ENCODE measurements at regions not wholly inside any gene's neighbourhood (a gene's known extent, or its start where the extent isn't known, plus 50 kb on each side); places are given as distances from the start of the nearest gene placed in this dataset.

- Histone ChIP-seq H3K27me3 (replicated peaks; ENCODE audit: control insufficient read depth, insufficient read depth, low read length) (no peaks in the 10 kb centered on the region), H3K4me3 (replicated peaks; ENCODE audit: low read depth, low read length) (no peak overlapping the region), H3K36me3 (ENCODE audit: control insufficient read depth, insufficient read depth, low read length) (no peaks in the 10 kb centered on the region)
- TF ChIP-seq, protein P1, sequence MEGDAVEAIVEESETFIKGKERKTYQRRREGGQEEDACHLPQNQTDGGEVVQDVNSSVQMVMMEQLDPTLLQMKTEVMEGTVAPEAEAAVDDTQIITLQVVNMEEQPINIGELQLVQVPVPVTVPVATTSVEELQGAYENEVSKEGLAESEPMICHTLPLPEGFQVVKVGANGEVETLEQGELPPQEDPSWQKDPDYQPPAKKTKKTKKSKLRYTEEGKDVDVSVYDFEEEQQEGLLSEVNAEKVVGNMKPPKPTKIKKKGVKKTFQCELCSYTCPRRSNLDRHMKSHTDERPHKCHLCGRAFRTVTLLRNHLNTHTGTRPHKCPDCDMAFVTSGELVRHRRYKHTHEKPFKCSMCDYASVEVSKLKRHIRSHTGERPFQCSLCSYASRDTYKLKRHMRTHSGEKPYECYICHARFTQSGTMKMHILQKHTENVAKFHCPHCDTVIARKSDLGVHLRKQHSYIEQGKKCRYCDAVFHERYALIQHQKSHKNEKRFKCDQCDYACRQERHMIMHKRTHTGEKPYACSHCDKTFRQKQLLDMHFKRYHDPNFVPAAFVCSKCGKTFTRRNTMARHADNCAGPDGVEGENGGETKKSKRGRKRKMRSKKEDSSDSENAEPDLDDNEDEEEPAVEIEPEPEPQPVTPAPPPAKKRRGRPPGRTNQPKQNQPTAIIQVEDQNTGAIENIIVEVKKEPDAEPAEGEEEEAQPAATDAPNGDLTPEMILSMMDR (IDR thresholded peaks at IDR 0.05; ENCODE audit: insufficient read depth, low read length, poor library complexity, severe bottlenecking), result no peak
- no peak for DNase-seq (ENCODE audit: extremely low read depth, insufficient read length)
Observed at GRCh38 chr6:165753506-165753905, 90.5 kb upstream of the PDE10A start.

GRCh38 chr6:165752451-165752850, 89.4 kb upstream of the PDE10A start:
- H3K4me3 ChIP-seq (replicated peaks; ENCODE audit: low read depth, low read length), result no peak overlapping the region
- TF ChIP-seq, protein P1 (IDR thresholded peaks at IDR 0.05; ENCODE audit: insufficient read depth, low read length, poor library complexity, severe bottlenecking), result no peak
- no peaks in the 10 kb centered on the region for H3K27me3 ChIP-seq (replicated peaks; ENCODE audit: control insufficient read depth, insufficient read depth, low read length)
- H3K36me3 ChIP-seq (ENCODE audit: control insufficient read depth, insufficient read depth, low read length), result no peaks in the 10 kb centered on the region
- DNase-seq (ENCODE audit: extremely low read depth, insufficient read length), result no peak

DNA sequence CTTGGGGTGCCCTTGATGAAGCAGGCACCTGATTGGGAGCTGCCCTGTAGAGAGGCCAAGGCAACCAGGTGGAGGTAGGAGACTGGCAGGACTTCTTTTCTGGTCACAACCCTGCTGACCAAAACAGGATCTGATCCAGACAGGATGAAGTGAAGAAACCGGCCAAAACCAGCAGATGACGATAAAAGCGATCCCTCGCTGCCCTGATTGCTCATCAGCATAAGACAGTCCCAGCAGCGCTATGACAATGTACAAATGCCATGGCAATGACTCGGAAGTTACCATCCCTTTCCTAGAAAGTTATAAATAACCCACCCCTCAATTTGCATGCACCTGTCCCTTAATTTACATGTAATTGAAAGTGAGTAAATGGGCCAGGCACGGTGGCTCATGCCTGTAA, 88.4 kb upstream of the PDE10A start:
- Histone ChIP-seq H3K27me3 (replicated peaks; ENCODE audit: control insufficient read depth, insufficient read depth, low read length) (no peaks in the 10 kb centered on the region), H3K36me3 (ENCODE audit: control insufficient read depth, insufficient read depth, low read length) (no peaks in the 10 kb centered on the region), H3K4me3 (replicated peaks; ENCODE audit: low read depth, low read length) (no peak overlapping the region)
- no peak for DNase-seq (ENCODE audit: extremely low read depth, insufficient read length)
- TF ChIP-seq, protein P1 (IDR thresholded peaks at IDR 0.05; ENCODE audit: insufficient read depth, low read length, poor library complexity, severe bottlenecking), result no peak

- no peak for DNase-seq (ENCODE audit: extremely low read depth, insufficient read length)
- Histone ChIP-seq H3K36me3 (ENCODE audit: control insufficient read depth, insufficient read depth, low read length) (no peaks in the 10 kb centered on the region), H3K27me3 (replicated peaks; ENCODE audit: control insufficient read depth, insufficient read depth, low read length) (no peaks in the 10 kb centered on the region), H3K4me3 (replicated peaks; ENCODE audit: low read depth, low read length) (no peak overlapping the region)
- TF ChIP-seq, protein P1 (IDR thresholded peaks at IDR 0.05; ENCODE audit: insufficient read depth, low read length, poor library complexity, severe bottlenecking), result no peak
Observed at GRCh38 chr6:165749163-165749562, 86.1 kb upstream of the PDE10A start.

DNA sequence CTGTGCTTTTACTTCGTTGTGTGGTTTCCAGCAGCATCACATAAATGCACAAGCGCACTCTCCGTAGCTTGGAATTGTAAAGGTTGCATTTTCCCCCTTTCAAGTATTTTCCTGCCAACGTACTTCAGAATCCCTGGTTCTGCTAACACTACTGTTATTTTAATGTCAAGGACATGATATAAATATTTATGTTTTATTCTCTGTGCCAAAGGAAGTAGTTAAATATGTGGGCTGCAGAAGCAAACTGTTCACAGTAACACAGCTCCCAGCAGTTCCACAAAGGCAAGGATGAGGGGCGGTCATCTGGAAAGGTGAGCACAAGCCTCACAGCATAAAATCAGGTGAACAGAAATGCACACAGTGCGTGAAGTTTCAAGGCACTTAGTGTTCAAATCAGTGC, 85.3 kb upstream of the PDE10A start:
- TF ChIP-seq, protein P1 (IDR thresholded peaks at IDR 0.05; ENCODE audit: insufficient read depth, low read length, poor library complexity, severe bottlenecking), result no peak
- Histone ChIP-seq H3K4me3 (replicated peaks; ENCODE audit: low read depth, low read length) (no peak overlapping the region), H3K27me3 (replicated peaks; ENCODE audit: control insufficient read depth, insufficient read depth, low read length) (no peaks in the 10 kb centered on the region), H3K36me3 (ENCODE audit: control insufficient read depth, insufficient read depth, low read length) (no peaks in the 10 kb centered on the region)
- DNase-seq (ENCODE audit: extremely low read depth, insufficient read length), result no peak

GRCh38 chr6:165747963-165748362, 84.9 kb upstream of the PDE10A start:
- TF ChIP-seq, protein P1 (IDR thresholded peaks at IDR 0.05; ENCODE audit: insufficient read depth, low read length, poor library complexity, severe bottlenecking), result no peak
- DNase-seq (ENCODE audit: extremely low read depth, insufficient read length), result no peak
- Histone ChIP-seq H3K36me3 (ENCODE audit: control insufficient read depth, insufficient read depth, low read length) (no peaks in the 10 kb centered on the region), H3K27me3 (replicated peaks; ENCODE audit: control insufficient read depth, insufficient read depth, low read length) (no peaks in the 10 kb centered on the region), H3K4me3 (replicated peaks; ENCODE audit: low read depth, low read length) (no peak overlapping the region)
